ENCODE measurements at regions not wholly inside any gene's neighbourhood (a gene's known extent, or its start where the extent isn't known, plus 50 kb on each side); places are given as distances from the start of the nearest gene placed in this dataset.
"Not testable (repeated sequence)": the region's sequence is repeated elsewhere in the genome, so short reads cannot be mapped to it uniquely, and the experiment has no call there.

- no peak for DNase-seq (ENCODE audit: low read depth in 2 of 2, low spot score in 1 of 2)
Observed at GRCh38 chr5:116772806-116773205, 198.2 kb upstream of the SEMA6A start.

GRCh38 chr5:116772152-116772501 is 197.5 kb upstream of the SEMA6A start:
- no peak for DNase-seq (ENCODE audit: low read depth in 2 of 2, low spot score in 1 of 2)

GRCh38 chr5:116771466-116772151 is 197.0 kb upstream of the SEMA6A start:
- no peak for DNase-seq (ENCODE audit: low read depth in 2 of 2, low spot score in 1 of 2)

GRCh38 chr5:116769953-116770352 is 195.3 kb upstream of the SEMA6A start:
- not testable (repeated sequence) for DNase-seq (ENCODE audit: low read depth in 2 of 2, low spot score in 1 of 2)

- DNase-seq (ENCODE audit: low read depth in 2 of 2, low spot score in 1 of 2) = no peak
Observed at GRCh38 chr5:116769470-116769869, 194.8 kb upstream of the SEMA6A start.

- DNase-seq (ENCODE audit: low read depth in 2 of 2, low spot score in 1 of 2) = no peak
Observed at GRCh38 chr5:116766470-116766947, 191.9 kb upstream of the SEMA6A start.

GRCh38 chr5:116765441-116765840 is 190.8 kb upstream of the SEMA6A start:
- DNase-seq (ENCODE audit: low read depth in 2 of 2, low spot score in 1 of 2) = no peak

GRCh38 chr5:116764941-116765340 is 190.3 kb upstream of the SEMA6A start:
- DNase-seq (ENCODE audit: low read depth in 2 of 2, low spot score in 1 of 2) = no peak

GRCh38 chr5:116763987-116764866 is 189.6 kb upstream of the SEMA6A start:
- no peak for DNase-seq (ENCODE audit: low read depth in 2 of 2, low spot score in 1 of 2)

- no peak for DNase-seq (ENCODE audit: low read depth in 2 of 2, low spot score in 1 of 2)
Observed at GRCh38 chr5:116759860-116760640, 185.4 kb upstream of the SEMA6A start.

- DNase-seq (ENCODE audit: low read depth in 2 of 2, low spot score in 1 of 2) = no peak
Observed at GRCh38 chr5:116757326-116757725, 182.7 kb upstream of the SEMA6A start.

- no peak for DNase-seq (ENCODE audit: low read depth in 2 of 2, low spot score in 1 of 2)
Observed at GRCh38 chr5:116756531-116756930, 181.9 kb upstream of the SEMA6A start.

- DNase-seq (ENCODE audit: low read depth in 2 of 2, low spot score in 1 of 2) = no peak
Observed at GRCh38 chr5:116754556-116754955, 179.9 kb upstream of the SEMA6A start.

GRCh38 chr5:116751684-116752083 is 177.1 kb upstream of the SEMA6A start:
- DNase-seq (ENCODE audit: low read depth in 2 of 2, low spot score in 1 of 2) = no peak

GRCh38 chr5:116750631-116751580 is 176.3 kb upstream of the SEMA6A start:
- DNase-seq (ENCODE audit: low read depth in 2 of 2, low spot score in 1 of 2) = no peak

- no peak for DNase-seq (ENCODE audit: low read depth in 2 of 2, low spot score in 1 of 2)
Observed at GRCh38 chr5:116747881-116748280, 173.3 kb upstream of the SEMA6A start.

GRCh38 chr5:116746668-116747067 is 172.0 kb upstream of the SEMA6A start:
- DNase-seq (ENCODE audit: low read depth in 2 of 2, low spot score in 1 of 2) = no peak

GRCh38 chr5:116740771-116741170 is 166.1 kb upstream of the SEMA6A start:
- DNase-seq (ENCODE audit: low read depth in 2 of 2, low spot score in 1 of 2) = no peak

- DNase-seq (ENCODE audit: low read depth in 2 of 2, low spot score in 1 of 2) = no peak
Observed at GRCh38 chr5:116739571-116739970, 164.9 kb upstream of the SEMA6A start.

GRCh38 chr5:116738615-116739261 is 164.1 kb upstream of the SEMA6A start:
- no peak for DNase-seq (ENCODE audit: low read depth in 2 of 2, low spot score in 1 of 2)
